Testis (tissue), 2 donors: ENCODE measurements at regions not wholly inside any gene's neighbourhood (a gene's known extent, or its start where the extent isn't known, plus 50 kb on each side); places are given as distances from the start of the nearest gene placed in this dataset.

ENCODE experiments used
- DNase-seq: peaks from one replicate; pipeline ENCODE4 v3.0.0-alpha.2; 2019
- H3K27ac ChIP-seq, 2 donors: fragments of 200-600 bp; sonication (generic); one replicate each; pipeline ENCODE4 v1.5.1; 2019
- H3K27me3 ChIP-seq: fragments of 200-600 bp; sonication (generic); one replicate; pipeline ENCODE4 v1.5.1; 2019
- H3K36me3 ChIP-seq: fragments of 200-600 bp; sonication (generic); one replicate; pipeline ENCODE4 v1.5.1; 2017; ENCODE audit warnings: low read depth; ENCODE audit errors: missing control alignments
- H3K4me1 ChIP-seq: fragments of 200-600 bp; sonication (generic); one replicate; pipeline ENCODE4 v1.5.1; 2019
- H3K4me3 ChIP-seq, 2 donors: fragments of 200-600 bp; sonication (generic); one replicate each; pipeline ENCODE4 v1.5.1; 2017 to 2019
- H3K9me3 ChIP-seq: fragments of 200-600 bp; sonication (generic); one replicate; pipeline ENCODE4 v1.5.1; 2017
- CTCF ChIP-seq, 3 experiments: fragments of 450-650 bp in 2 of 3; fragments of 200-600 bp in 1 of 3; sonication (generic) in 1 of 3; IDR thresholded peaks; one replicate each; pipeline ENCODE4 v1.5.1; 2016 to 2019; ENCODE audit warnings: antibody characterized with exemption in 3 of 3, mild to moderate bottlenecking in 2 of 3, moderate library complexity in 1 of 3
- POLR2A ChIP-seq: fragments of 450-650 bp; IDR thresholded peaks from one replicate; pipeline ENCODE4 v1.6.1; 2017; ENCODE audit warnings: antibody characterized with exemption, mild to moderate bottlenecking, moderate library complexity
- WGBS, 2 donors: methylation state at CpG; one replicate each; pipeline ENCODE4 v1.1.5; 2018; 5-methylcytosine and 5-hydroxymethylcytosine counted together
- intact Hi-C: fragments of 100-400 bp; cut with DNase I; formaldehyde crosslinking; loops from one replicate; pipeline ENCODE4 v1.15.1; 2023; ENCODE audit warnings: low total_unique reads

DNA sequence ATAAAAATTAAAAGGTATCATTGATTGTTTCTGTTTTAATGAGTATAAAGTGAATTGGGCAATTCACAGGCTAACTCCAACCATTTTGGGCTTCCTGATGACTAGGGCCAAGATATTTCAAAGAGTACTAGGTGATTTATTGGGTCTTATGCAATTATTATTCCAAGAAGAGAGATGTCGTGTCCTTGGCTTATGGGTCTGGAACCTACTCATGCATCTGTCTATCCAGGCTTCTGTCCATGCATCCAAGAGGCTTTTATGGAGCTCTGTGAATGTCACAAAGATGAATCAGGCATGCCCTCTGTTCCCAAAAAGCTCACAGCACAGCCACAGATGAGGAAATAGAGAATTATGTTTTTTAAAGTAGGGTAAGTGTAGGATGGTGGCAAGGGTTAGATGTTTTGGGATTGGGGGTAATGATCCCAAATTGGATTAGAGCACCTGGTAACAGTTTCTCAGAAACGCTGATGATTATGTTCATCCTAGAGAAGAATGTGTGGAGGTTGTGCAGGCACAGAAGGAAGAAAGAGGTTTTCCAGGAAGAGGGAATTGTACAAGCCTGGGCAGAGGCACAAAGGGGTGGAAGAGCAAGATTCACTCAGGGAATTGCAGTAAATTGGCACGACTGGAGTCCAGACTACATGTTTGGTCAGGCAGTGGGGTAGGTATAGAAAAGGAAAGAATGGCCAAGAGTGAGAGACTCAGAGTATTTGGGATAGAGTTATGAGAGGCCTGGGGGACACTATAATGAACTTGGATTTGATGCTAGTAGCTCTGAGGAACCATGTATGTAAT is 83.0 kb upstream of the TNC start:
- H3K9me3 ChIP-seq: no peaks in the 10 kb centered on the region
- intact Hi-C loops: no loop called here
- H3K36me3 ChIP-seq: no peaks in the 10 kb centered on the region
- no peaks in the 10 kb centered on the region for H3K27me3 ChIP-seq
- TF ChIP-seq POLR2A: no peak
- no peak for TF ChIP-seq CTCF (IDR thresholded peaks at IDR 0.05)
- DNase-seq: no peak
- no peak overlapping the region for H3K27ac ChIP-seq
- 46 to 62% methylated on average over 3 of the region's 3 CpGs for WGBS, 2 donors
- no peak overlapping the region for H3K4me3 ChIP-seq
- no peaks in the 10 kb centered on the region for H3K4me1 ChIP-seq

DNA sequence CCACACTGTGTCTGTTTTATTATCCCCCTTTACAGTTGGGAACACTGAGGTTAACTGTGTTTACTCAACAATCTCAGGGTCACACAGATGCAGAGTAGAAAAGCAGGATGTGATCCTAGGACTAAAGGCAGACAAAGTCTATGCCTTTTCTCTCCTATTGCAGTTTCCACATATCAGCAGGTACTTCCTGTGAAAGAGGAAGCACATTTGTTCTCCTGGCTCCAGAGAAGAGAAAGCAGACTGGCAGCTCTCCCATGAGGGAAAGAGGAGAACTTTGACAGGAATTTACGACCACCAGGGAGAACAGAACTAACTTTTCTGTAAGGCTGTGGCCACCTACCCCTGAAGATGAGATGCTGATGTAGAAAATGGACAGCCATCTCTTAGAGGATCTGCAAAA is 84.2 kb upstream of the TNC start:
- no peaks in the 10 kb centered on the region for H3K4me1 ChIP-seq
- no peaks in the 10 kb centered on the region for H3K27me3 ChIP-seq
- TF ChIP-seq POLR2A (no peak), CTCF (IDR thresholded peaks at IDR 0.05) (no peak)
- 68 to 78% methylated on average over 1 of the region's 1 CpG for WGBS, 2 donors
- no peak overlapping the region for H3K4me3 ChIP-seq
- H3K27ac ChIP-seq: no peak overlapping the region
- no peaks in the 10 kb centered on the region for H3K9me3 ChIP-seq
- DNase-seq: no peak
- no peaks in the 10 kb centered on the region for H3K36me3 ChIP-seq
- intact Hi-C loops: no loop called here

- Histone ChIP-seq H3K4me1 (no peaks in the 10 kb centered on the region), H3K36me3 (no peaks in the 10 kb centered on the region), H3K27me3 (no peaks in the 10 kb centered on the region), H3K9me3 (no peaks in the 10 kb centered on the region), H3K4me3 (no peak overlapping the region), H3K27ac (no peak overlapping the region)
- intact Hi-C loops: no loop called here
- no peak for DNase-seq
- TF ChIP-seq CTCF (IDR thresholded peaks at IDR 0.05) (no peak), POLR2A (no peak)
- 76 to 89% methylated on average over 2 of the region's 2 CpGs for WGBS, 2 donors
Measured at GRCh38 chr9:115202960-115203751, 85.2 kb upstream of the TNC start.

DNA sequence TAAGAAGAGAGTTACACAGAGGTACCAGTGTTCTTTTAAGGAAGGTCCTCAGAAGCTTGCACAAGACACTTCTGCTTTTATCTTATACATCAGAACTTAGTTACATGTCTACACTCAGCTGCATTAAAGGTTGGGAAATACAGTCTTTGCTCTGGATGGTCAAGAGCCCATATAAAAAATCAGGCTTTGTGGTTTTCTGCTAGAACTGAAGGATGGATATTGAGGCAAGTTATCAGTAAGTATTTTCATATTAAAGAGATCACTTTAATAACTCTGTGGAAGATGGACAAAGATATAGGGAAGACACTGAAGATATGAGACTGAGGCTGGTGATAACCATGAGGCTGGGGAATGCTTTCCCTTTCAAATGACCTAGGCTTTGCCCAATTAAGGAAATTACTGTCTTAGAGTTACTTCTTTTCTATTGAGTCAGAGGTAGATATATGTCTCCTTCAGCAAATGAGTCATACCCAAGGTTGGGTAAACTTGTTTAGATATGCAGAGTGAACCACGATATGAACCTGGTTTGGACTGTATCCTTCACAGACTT is 87.0 kb upstream of the TNC start:
- Histone ChIP-seq H3K4me3 (no peak overlapping the region), H3K27ac (no peak overlapping the region), H3K27me3 (no peaks in the 10 kb centered on the region), H3K9me3 (no peaks in the 10 kb centered on the region), H3K4me1 (no peaks in the 10 kb centered on the region), H3K36me3 (no peaks in the 10 kb centered on the region)
- DNase-seq: no peak
- WGBS, 2 donors: 76 to 82% methylated on average over 1 of the region's 1 CpG
- no peak for TF ChIP-seq POLR2A
- no peak for TF ChIP-seq CTCF (IDR thresholded peaks at IDR 0.05)
- intact Hi-C loops: no loop called here
